Body of pancreas (tissue), 4 donors: ENCODE measurements at regions not wholly inside any gene's neighbourhood (a gene's known extent, or its start where the extent isn't known, plus 50 kb on each side); places are given as distances from the start of the nearest gene placed in this dataset.
A peak's percentile ranks its signal among the peaks of the same experiment; 100 is the strongest.

Source experiments
- ATAC-seq: fragments of 150-250 bp; one replicate; pipeline ENCODE4 v1.9.1; 2016
- DNase-seq, 4 donors: peaks; one replicate each; pipeline ENCODE4 v3.0.0-alpha.2; 2019
- H3K27ac ChIP-seq, 4 donors: fragments of 200-600 bp; sonication (generic); 1 replicate in 3 of 4; 2 replicates in 1 of 4; pipeline versions ENCODE4 v1.5.1 to v1.6.1; 2016 to 2019; ENCODE audit warnings: mild to moderate bottlenecking in 1 of 4, mixed read lengths in 1 of 4, moderate library complexity in 1 of 4
- H3K27me3 ChIP-seq, 2 donors: fragments of 200-600 bp; sonication (generic); one replicate each; pipeline ENCODE4 v1.6.0; 2016; ENCODE audit warnings: mild to moderate bottlenecking in 1 of 2
- H3K36me3 ChIP-seq, 2 donors: fragments of 200-600 bp; sonication (generic); replicated peaks in 1 of 2; 2 replicates each; pipeline ENCODE4 v1.5.1; 2016; ENCODE audit warnings: low read depth in 2 of 2; ENCODE audit not compliant: insufficient read depth in 1 of 2
- H3K4me1 ChIP-seq: fragments of 200-600 bp; sonication (generic); one replicate; pipeline ENCODE4 v1.6.0; 2016
- H3K4me3 ChIP-seq, 2 donors: fragments of 200-600 bp; sonication (generic); 1 replicate in 1 of 2; 2 replicates in 1 of 2; pipeline ENCODE4 v1.5.1; 2016 to 2019
- H3K9me3 ChIP-seq, 3 donors: fragments of 200-600 bp; sonication (generic); 1 replicate in 2 of 3; 2 replicates in 1 of 3; pipeline ENCODE4 v1.5.1; 2016
- CTCF ChIP-seq, 7 experiments: fragments of 450-650 bp in 4 of 7; fragments of 200-600 bp in 3 of 7; sonication (generic) in 3 of 7; IDR thresholded peaks; one replicate each; pipeline ENCODE4 v1.5.1; 2016 to 2019; ENCODE audit warnings: antibody characterized with exemption in 7 of 7
- POLR2A ChIP-seq, 3 donors: fragments of 450-650 bp; IDR thresholded peaks; one replicate each; pipeline ENCODE4 v1.6.1; 2016; ENCODE audit warnings: antibody characterized with exemption in 3 of 3, mild to moderate bottlenecking in 2 of 3
- WGBS, 2 donors: methylation state at CpG; one replicate each; pipeline ENCODE4 v1.1.5; 2017; 5-methylcytosine and 5-hydroxymethylcytosine counted together
- intact Hi-C: fragments of 100-400 bp; cut with DNase I; formaldehyde crosslinking; loops from one replicate; pipeline ENCODE4 v1.15.1; 2023

GRCh38 chr10:61029411-61029810 lies 85.4 kb upstream of the RHOBTB1 start:
- TF ChIP-seq CTCF (IDR thresholded peaks at IDR 0.05) (no peak), POLR2A (IDR thresholded peaks at IDR 0.05) (no peak)
- ATAC-seq (no peak), DNase-seq (no peak)
- Histone ChIP-seq H3K4me3 (no peak overlapping the region), H3K27ac (no peak overlapping the region), H3K4me1 (no peaks in the 10 kb centered on the region), H3K36me3 (no peaks in the 10 kb centered on the region), H3K9me3 (no peaks in the 10 kb centered on the region), H3K27me3 (no peaks in the 10 kb centered on the region)
- 72 to 74% methylated on average over 2 of the region's 2 CpGs for WGBS, 2 donors
- intact Hi-C loops = no loop called here

- Histone ChIP-seq H3K27me3 (no peaks in the 10 kb centered on the region), H3K27ac (no peak overlapping the region), H3K36me3 (no peaks in the 10 kb centered on the region), H3K4me3 (no peak overlapping the region), H3K9me3 (no peaks in the 10 kb centered on the region), H3K4me1 (no peaks in the 10 kb centered on the region)
- intact Hi-C loops = no loop called here
- TF ChIP-seq POLR2A (IDR thresholded peaks at IDR 0.05) (no peak), CTCF (IDR thresholded peaks at IDR 0.05) (no peak)
- 75 to 79% methylated on average over 5 of the region's 5 CpGs for WGBS, 2 donors
- no peak for ATAC-seq
- no peak for DNase-seq
Measured at GRCh38 chr10:61028861-61029361, 84.9 kb upstream of the RHOBTB1 start.

GRCh38 chr10:61024856-61025201 lies 80.8 kb upstream of the RHOBTB1 start:
- intact Hi-C loops = no loop called here
- no peak for ATAC-seq
- Histone ChIP-seq H3K27me3 (no peaks in the 10 kb centered on the region), H3K27ac (no peak overlapping the region), H3K4me1 (peaks cover 9% of the 10 kb centered on the region), H3K4me3 (no peak overlapping the region), H3K9me3 (no peaks in the 10 kb centered on the region), H3K36me3 (no peaks in the 10 kb centered on the region)
- TF ChIP-seq CTCF (IDR thresholded peaks at IDR 0.05) (peak in 6 of 7 experiments; percentile 22 to 40 (median 35)), POLR2A (IDR thresholded peaks at IDR 0.05) (no peak)
- WGBS, 2 donors = 86 to 88% methylated on average over 2 of the region's 2 CpGs
- peak in 2 of 4 donors; percentile 13 to 45 for DNase-seq

GRCh38 chr10:61024151-61024855 lies 80.3 kb upstream of the RHOBTB1 start:
- intact Hi-C loops = no loop called here
- no peaks in the 10 kb centered on the region for H3K27me3 ChIP-seq
- no peaks in the 10 kb centered on the region for H3K9me3 ChIP-seq
- ATAC-seq = no peak
- no peak overlapping the region for H3K4me3 ChIP-seq
- no peak for DNase-seq
- 50 to 53% methylated on average over 1 of the region's 1 CpG for WGBS, 2 donors
- H3K36me3 ChIP-seq = no peaks in the 10 kb centered on the region
- no peak for TF ChIP-seq POLR2A (IDR thresholded peaks at IDR 0.05)
- no peak for TF ChIP-seq CTCF (IDR thresholded peaks at IDR 0.05)
- peaks cover 9% of the 10 kb centered on the region for H3K4me1 ChIP-seq
- H3K27ac ChIP-seq = no peak overlapping the region

GRCh38 chr10:61023053-61023452 lies 79.1 kb upstream of the RHOBTB1 start:
- ATAC-seq (no peak), DNase-seq (no peak)
- intact Hi-C loops = no loop called here
- no peaks in the 10 kb centered on the region for H3K9me3 ChIP-seq
- H3K27ac ChIP-seq = no peak overlapping the region
- no peaks in the 10 kb centered on the region for H3K27me3 ChIP-seq
- H3K36me3 ChIP-seq = no peaks in the 10 kb centered on the region
- H3K4me1 ChIP-seq = peaks cover 9% of the 10 kb centered on the region
- no peak overlapping the region for H3K4me3 ChIP-seq
- no peak for TF ChIP-seq CTCF (IDR thresholded peaks at IDR 0.05)
